GM12873 (cell line): ENCODE measurements at regions not wholly inside any gene's neighbourhood (a gene's known extent, or its start where the extent isn't known, plus 50 kb on each side); places are given as distances from the start of the nearest gene placed in this dataset.

Experiments used
- CTCF ChIP-seq: IDR thresholded peaks from 2 replicates; pipeline ENCODE4 v1.5.1; 2012; ENCODE audit warnings: low read depth, mild to moderate bottlenecking, moderate library complexity, low read length, control low read depth; ENCODE audit not compliant: insufficient read depth; ENCODE audit errors: missing control alignments

- TF ChIP-seq CTCF: no peak
Measured at GRCh38 chr2:7857904-7858303, 824.0 kb upstream of the ID2 start.

GRCh38 chr2:7858624-7859023, 823.2 kb upstream of the ID2 start:
- TF ChIP-seq CTCF: no peak

GRCh38 chr2:7860693-7861092, 821.2 kb upstream of the ID2 start:
- no peak for TF ChIP-seq CTCF

- no peak for TF ChIP-seq CTCF
Measured at GRCh38 chr2:7861910-7862702, 819.8 kb upstream of the ID2 start.

- no peak for TF ChIP-seq CTCF
Measured at GRCh38 chr2:7866104-7866503, 815.8 kb upstream of the ID2 start.

- no peak for TF ChIP-seq CTCF
Measured at GRCh38 chr2:7866825-7867224, 815.0 kb upstream of the ID2 start.

GRCh38 chr2:7867867-7868266, 814.0 kb upstream of the ID2 start:
- no peak for TF ChIP-seq CTCF

GRCh38 chr2:7868836-7869235, 813.0 kb upstream of the ID2 start:
- TF ChIP-seq CTCF: no peak
